ENCODE measurements at regions not wholly inside any gene's neighbourhood (a gene's known extent, or its start where the extent isn't known, plus 50 kb on each side); places are given as distances from the start of the nearest gene placed in this dataset.
"Not testable (repeated sequence)": the region's sequence is repeated elsewhere in the genome, so short reads cannot be mapped to it uniquely, and the experiment has no call there.

GRCh38 chr3:98681486-98681885, 81.7 kb upstream of the ST3GAL6 start:
- Histone ChIP-seq H2AFZ (ENCODE audit: low read length) (no peak overlapping the region), H3K9me2 (ENCODE audit: low read depth, low read length) (no peaks in the 10 kb centered on the region), H3K27ac (ENCODE audit: low read depth, low read length, poor library complexity, severe bottlenecking) (no peak overlapping the region), H3K27me3 (ENCODE audit: insufficient read depth, low read length) (no peaks in the 10 kb centered on the region), H3K36me3 (ENCODE audit: insufficient read depth, low read length) (no peaks in the 10 kb centered on the region), H3K4me2 (ENCODE audit: low read length) (no peak overlapping the region), H3K4me3 (ENCODE audit: low read depth, low read length, poor library complexity, severe bottlenecking) (no peak overlapping the region), H3K79me2 (ENCODE audit: insufficient read depth, low read length) (no peaks in the 10 kb centered on the region), H3K9me3 (ENCODE audit: low read length) (no peaks in the 10 kb centered on the region), H4K20me1 (ENCODE audit: insufficient read depth, low read length) (no peaks in the 10 kb centered on the region), H3F3A (ENCODE audit: insufficient read depth, low read length) (no peaks in the 10 kb centered on the region), H3K4me1 (ENCODE audit: insufficient read depth, low read length, severe bottlenecking) (no peaks in the 10 kb centered on the region), H3K9ac (ENCODE audit: low read length) (no peak overlapping the region)
- TF ChIP-seq CTCF (IDR thresholded peaks at IDR 0.05; ENCODE audit: low read length) (no peak), EZH2 (IDR thresholded peaks at IDR 0.05; ENCODE audit: borderline replicate concordance, low read length) (no peak)

GRCh38 chr3:98682391-98682790, 80.7 kb upstream of the ST3GAL6 start:
- H3K27me3 ChIP-seq (ENCODE audit: insufficient read depth, low read length); H2AFZ ChIP-seq (ENCODE audit: low read length); H3F3A ChIP-seq (ENCODE audit: insufficient read depth, low read length); H3K9ac ChIP-seq (ENCODE audit: low read length); H3K4me3 ChIP-seq (ENCODE audit: low read depth, low read length, poor library complexity, severe bottlenecking); H3K4me2 ChIP-seq (ENCODE audit: low read length); H4K20me1 ChIP-seq (ENCODE audit: insufficient read depth, low read length); H3K79me2 ChIP-seq (ENCODE audit: insufficient read depth, low read length); H3K9me2 ChIP-seq (ENCODE audit: low read depth, low read length); H3K27ac ChIP-seq (ENCODE audit: low read depth, low read length, poor library complexity, severe bottlenecking); H3K9me3 ChIP-seq (ENCODE audit: low read length); H3K4me1 ChIP-seq (ENCODE audit: insufficient read depth, low read length, severe bottlenecking); H3K36me3 ChIP-seq (ENCODE audit: insufficient read depth, low read length): not testable (repeated sequence)

- Histone ChIP-seq H3K9me3 (ENCODE audit: low read length) (no peaks in the 10 kb centered on the region), H3K4me1 (ENCODE audit: insufficient read depth, low read length, severe bottlenecking) (no peaks in the 10 kb centered on the region), H2AFZ (ENCODE audit: low read length) (no peak overlapping the region), H3K9ac (ENCODE audit: low read length) (no peak overlapping the region), H3K4me2 (ENCODE audit: low read length) (no peak overlapping the region), H3K27ac (ENCODE audit: low read depth, low read length, poor library complexity, severe bottlenecking) (no peak overlapping the region), H4K20me1 (ENCODE audit: insufficient read depth, low read length) (no peaks in the 10 kb centered on the region), H3K9me2 (ENCODE audit: low read depth, low read length) (no peaks in the 10 kb centered on the region), H3K27me3 (ENCODE audit: insufficient read depth, low read length) (no peaks in the 10 kb centered on the region), H3K4me3 (ENCODE audit: low read depth, low read length, poor library complexity, severe bottlenecking) (no peak overlapping the region), H3K79me2 (ENCODE audit: insufficient read depth, low read length) (no peaks in the 10 kb centered on the region), H3K36me3 (ENCODE audit: insufficient read depth, low read length) (no peaks in the 10 kb centered on the region), H3F3A (ENCODE audit: insufficient read depth, low read length) (no peaks in the 10 kb centered on the region)
- TF ChIP-seq EZH2 (IDR thresholded peaks at IDR 0.05; ENCODE audit: borderline replicate concordance, low read length) (no peak), CTCF (IDR thresholded peaks at IDR 0.05; ENCODE audit: low read length) (no peak)
Measured at GRCh38 chr3:98688363-98688762, 74.8 kb upstream of the ST3GAL6 start.

- Histone ChIP-seq H3K36me3 (ENCODE audit: insufficient read depth, low read length) (no peaks in the 10 kb centered on the region), H3F3A (ENCODE audit: insufficient read depth, low read length) (no peaks in the 10 kb centered on the region), H3K27ac (ENCODE audit: low read depth, low read length, poor library complexity, severe bottlenecking) (no peak overlapping the region), H3K9ac (ENCODE audit: low read length) (no peak overlapping the region), H3K27me3 (ENCODE audit: insufficient read depth, low read length) (no peaks in the 10 kb centered on the region), H3K9me2 (ENCODE audit: low read depth, low read length) (no peaks in the 10 kb centered on the region), H4K20me1 (ENCODE audit: insufficient read depth, low read length) (no peaks in the 10 kb centered on the region), H3K4me1 (ENCODE audit: insufficient read depth, low read length, severe bottlenecking) (no peaks in the 10 kb centered on the region), H3K9me3 (ENCODE audit: low read length) (no peaks in the 10 kb centered on the region), H3K79me2 (ENCODE audit: insufficient read depth, low read length) (no peaks in the 10 kb centered on the region), H3K4me3 (ENCODE audit: low read depth, low read length, poor library complexity, severe bottlenecking) (no peak overlapping the region), H3K4me2 (ENCODE audit: low read length) (no peak overlapping the region), H2AFZ (ENCODE audit: low read length) (no peak overlapping the region)
- TF ChIP-seq EZH2 (IDR thresholded peaks at IDR 0.05; ENCODE audit: borderline replicate concordance, low read length), result no peak
- TF ChIP-seq CTCF (IDR thresholded peaks at IDR 0.05; ENCODE audit: low read length), result no peak
Measured at GRCh38 chr3:98690876-98691275, 72.3 kb upstream of the ST3GAL6 start.
